ENCODE measurements at regions not wholly inside any gene's neighbourhood (a gene's known extent, or its start where the extent isn't known, plus 50 kb on each side); places are given as distances from the start of the nearest gene placed in this dataset.

- H3K9me3 Mint-ChIP-seq = no peaks in the 10 kb centered on the region
- H3K4me1 Mint-ChIP-seq (ENCODE audit: low read depth in 2 of 2) = no peaks in the 10 kb centered on the region
- ATAC-seq (no peak), DNase-seq (ENCODE audit: low spot score) (no peak)
- H3K4me3 Mint-ChIP-seq = no peak overlapping the region
- no peaks in the 10 kb centered on the region for H3K36me3 Mint-ChIP-seq
- H3K27ac Mint-ChIP-seq = no peak overlapping the region
- peaks cover 0 to 23% of the 10 kb centered on the region in 2 donors for H3K27me3 Mint-ChIP-seq
These were observed 101.1 kb upstream of the FUNDC1 start for GRCh38 chrX:44643723-44644122.

GRCh38 chrX:44637282-44637681 lies 94.6 kb upstream of the FUNDC1 start:
- Mint-ChIP-seq H3K36me3 (no peaks in the 10 kb centered on the region), H3K27ac (no peak overlapping the region), H3K4me3 (no peak overlapping the region), H3K9me3 (no peaks in the 10 kb centered on the region), H3K27me3 (peaks cover 0 to 20% of the 10 kb centered on the region in 2 donors), H3K4me1 (ENCODE audit: low read depth in 2 of 2) (no peaks in the 10 kb centered on the region)
- ATAC-seq = no peak
- no peak for DNase-seq (ENCODE audit: low spot score)

GRCh38 chrX:44621078-44621477 lies 78.4 kb upstream of the FUNDC1 start:
- no peaks in the 10 kb centered on the region for H3K9me3 Mint-ChIP-seq
- ATAC-seq (no peak), DNase-seq (ENCODE audit: low spot score) (no peak)
- no peaks in the 10 kb centered on the region for H3K4me1 Mint-ChIP-seq (ENCODE audit: low read depth in 2 of 2)
- H3K36me3 Mint-ChIP-seq = no peaks in the 10 kb centered on the region
- H3K4me3 Mint-ChIP-seq = no peak overlapping the region
- no peak overlapping the region for H3K27ac Mint-ChIP-seq
- peaks cover 0 to 13% of the 10 kb centered on the region in 2 donors for H3K27me3 Mint-ChIP-seq

GRCh38 chrX:44619039-44619438 lies 76.4 kb upstream of the FUNDC1 start:
- H3K9me3 Mint-ChIP-seq = no peaks in the 10 kb centered on the region
- DNase-seq (ENCODE audit: low spot score) (no peak), ATAC-seq (no peak)
- H3K4me3 Mint-ChIP-seq = no peak overlapping the region
- peaks cover 0 to 13% of the 10 kb centered on the region in 2 donors for H3K27me3 Mint-ChIP-seq
- no peak overlapping the region for H3K27ac Mint-ChIP-seq
- H3K4me1 Mint-ChIP-seq (ENCODE audit: low read depth in 2 of 2) = no peaks in the 10 kb centered on the region
- H3K36me3 Mint-ChIP-seq = no peaks in the 10 kb centered on the region

GRCh38 chrX:44596277-44596676 lies 53.6 kb upstream of the FUNDC1 start:
- peaks cover 0 to 5% of the 10 kb centered on the region in 2 donors for H3K27me3 Mint-ChIP-seq
- no peak for DNase-seq (ENCODE audit: low spot score)
- no peak overlapping the region for H3K27ac Mint-ChIP-seq
- no peak for ATAC-seq
- H3K4me1 Mint-ChIP-seq (ENCODE audit: low read depth in 2 of 2) = no peaks in the 10 kb centered on the region
- no peaks in the 10 kb centered on the region for H3K9me3 Mint-ChIP-seq
- no peaks in the 10 kb centered on the region for H3K36me3 Mint-ChIP-seq
- no peak overlapping the region for H3K4me3 Mint-ChIP-seq

Data from natural killer cell treated with Interleukin-12 subunit alpha and Interleukin-12 subunit beta and Interleukin-15 and Interleukin-18, amount 100 ng/mL, for 72 hours (primary cell).